ENCODE measurements at regions not wholly inside any gene's neighbourhood (a gene's known extent, or its start where the extent isn't known, plus 50 kb on each side); places are given as distances from the start of the nearest gene placed in this dataset.

DNA sequence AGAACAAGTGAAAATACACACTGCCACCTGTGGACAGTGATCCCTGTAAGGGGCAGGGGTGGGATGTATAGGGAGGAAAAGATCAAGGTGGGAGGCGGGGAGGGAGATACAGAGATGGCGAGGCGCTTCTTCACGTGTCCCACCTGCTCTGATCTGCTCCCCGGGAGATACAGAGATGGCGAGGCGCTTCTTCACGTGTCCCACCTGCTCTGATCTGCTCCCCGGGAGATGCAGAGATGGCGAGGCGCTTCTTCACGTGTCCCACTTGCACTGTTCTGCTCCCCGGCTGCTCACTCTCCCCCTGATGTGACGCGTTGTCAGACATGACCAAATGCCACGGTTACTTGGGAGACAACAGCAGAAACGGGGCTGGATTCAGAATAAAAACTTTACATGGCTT lies 308.3 kb upstream of the SHH start:
- ATAC-seq = no peak

GRCh38 chr7:156119771-156120170 lies 307.5 kb upstream of the SHH start:
- no peak for ATAC-seq

GRCh38 chr7:156118248-156118645 lies 306.0 kb upstream of the SHH start:
- no peak for ATAC-seq

GRCh38 chr7:156117542-156118247 lies 305.4 kb upstream of the SHH start:
- ATAC-seq = peak; percentile 62

- ATAC-seq = no peak
Observed at GRCh38 chr7:156116514-156117215, 304.4 kb upstream of the SHH start.

DNA sequence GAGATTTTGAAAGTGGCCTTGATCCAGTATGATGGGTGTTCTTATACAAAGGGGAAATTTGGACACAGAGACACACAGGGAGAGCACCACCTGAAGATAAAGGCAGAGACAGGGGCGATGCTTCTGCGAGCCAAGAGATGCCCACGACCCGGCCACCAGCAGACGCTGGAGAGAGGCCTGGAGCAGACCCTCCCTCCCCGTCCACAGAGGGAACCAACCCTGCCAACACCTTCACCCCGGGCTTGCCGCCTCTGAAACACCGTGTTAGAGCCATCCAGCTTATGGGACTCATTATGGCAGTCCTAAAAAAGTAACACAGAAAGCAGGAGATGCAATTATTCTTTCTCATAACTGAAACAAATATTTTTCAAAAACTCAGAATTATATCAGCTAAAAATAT lies 303.3 kb upstream of the SHH start:
- ATAC-seq = no peak

DNA sequence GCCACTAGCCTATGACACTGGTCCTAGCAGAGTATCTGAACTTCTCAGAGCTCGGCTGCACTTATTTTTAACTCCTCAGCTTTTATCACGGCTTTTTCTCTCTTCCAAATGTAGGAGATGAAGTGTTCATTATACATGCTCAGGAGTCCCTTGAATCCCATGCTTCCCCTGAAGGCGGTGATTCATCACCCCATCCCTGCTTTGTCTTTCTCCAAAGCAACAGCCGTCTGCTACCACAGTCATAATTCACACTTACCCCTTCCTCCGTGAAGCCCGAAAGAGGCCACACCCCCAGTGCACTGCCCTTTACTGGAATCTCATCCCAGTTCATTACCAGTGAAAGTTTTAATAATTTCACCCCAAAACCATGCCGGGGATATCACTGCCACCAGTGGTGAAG lies 301.5 kb upstream of the SHH start:
- ATAC-seq = no peak

DNA sequence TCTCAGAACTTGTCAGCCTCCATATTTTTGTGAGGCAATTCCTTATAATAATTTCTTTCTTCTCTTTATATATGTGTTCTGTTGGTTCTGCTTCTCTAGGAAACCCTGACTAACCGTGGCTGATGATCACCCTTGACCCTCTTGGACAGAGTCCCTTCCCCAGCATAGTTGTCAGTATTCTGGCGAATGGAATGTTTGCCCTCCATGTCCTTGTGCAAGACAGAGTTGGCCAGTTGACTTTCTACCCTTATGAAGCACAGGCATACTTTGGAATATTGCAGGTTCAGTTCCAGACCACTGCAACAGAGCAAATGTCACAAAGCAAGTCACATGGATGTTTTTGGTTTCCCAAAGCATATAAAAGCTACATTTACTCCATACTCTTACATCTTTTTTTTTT lies 297.7 kb upstream of the SHH start:
- ATAC-seq = no peak

- no peak for ATAC-seq
Observed at GRCh38 chr7:156109076-156109475, 296.8 kb upstream of the SHH start.

GRCh38 chr7:156107957-156108356 lies 295.7 kb upstream of the SHH start:
- ATAC-seq = no peak

DNA sequence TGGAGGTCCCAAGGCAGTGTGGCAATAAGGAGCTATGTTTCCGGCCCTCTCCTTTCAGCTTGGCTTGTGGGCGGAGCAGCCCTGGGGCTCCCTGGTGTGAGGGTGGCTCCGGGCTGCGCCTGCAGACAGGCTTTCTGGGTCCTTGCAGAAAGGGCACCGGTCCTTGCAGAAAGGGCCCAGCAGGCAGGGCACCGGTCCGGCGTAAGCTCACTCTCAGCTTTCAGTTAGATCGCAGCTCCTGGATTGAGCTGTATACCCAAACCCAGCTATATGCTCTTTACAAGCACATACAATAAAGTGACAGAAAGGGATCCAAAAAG lies 293.8 kb upstream of the SHH start:
- ATAC-seq = no peak

DNA sequence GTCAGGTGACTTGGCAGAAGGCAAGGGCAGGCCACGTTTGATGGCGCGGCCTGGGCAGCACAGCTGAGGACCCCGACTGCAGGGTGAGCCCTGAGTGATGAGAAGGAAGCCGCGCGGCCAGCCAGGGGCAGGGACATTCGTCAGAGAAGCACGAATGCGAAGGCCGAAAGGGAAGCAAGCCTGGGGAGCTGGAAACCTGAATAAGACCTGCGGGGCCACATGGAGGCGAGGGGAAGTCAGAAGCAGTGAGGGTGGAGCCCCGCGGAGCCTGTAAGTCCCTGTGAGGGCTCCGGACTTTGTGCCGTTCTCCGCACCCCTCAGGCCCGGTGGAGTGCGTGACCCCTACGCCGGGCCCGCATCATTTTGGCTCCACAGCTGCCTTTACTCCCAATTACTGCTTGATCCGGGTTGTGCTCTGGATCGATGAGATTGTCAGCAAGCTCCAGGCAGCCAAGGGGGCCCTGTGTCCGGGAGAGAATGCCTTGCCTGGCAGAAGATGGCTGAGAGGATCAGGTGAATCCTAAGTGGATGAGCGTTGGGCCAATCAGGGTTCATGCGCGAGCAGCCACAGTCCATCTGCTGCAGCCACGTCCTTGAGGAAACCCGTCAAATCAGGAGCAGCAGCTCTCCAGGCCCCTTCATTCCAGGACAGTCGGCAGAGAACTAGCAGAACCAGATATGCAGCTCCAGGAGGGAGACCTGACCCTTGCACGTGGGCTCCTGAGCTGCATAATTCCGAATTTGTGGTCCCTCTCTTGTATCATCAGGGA lies 293.3 kb upstream of the SHH start:
- no peak for ATAC-seq

DNA sequence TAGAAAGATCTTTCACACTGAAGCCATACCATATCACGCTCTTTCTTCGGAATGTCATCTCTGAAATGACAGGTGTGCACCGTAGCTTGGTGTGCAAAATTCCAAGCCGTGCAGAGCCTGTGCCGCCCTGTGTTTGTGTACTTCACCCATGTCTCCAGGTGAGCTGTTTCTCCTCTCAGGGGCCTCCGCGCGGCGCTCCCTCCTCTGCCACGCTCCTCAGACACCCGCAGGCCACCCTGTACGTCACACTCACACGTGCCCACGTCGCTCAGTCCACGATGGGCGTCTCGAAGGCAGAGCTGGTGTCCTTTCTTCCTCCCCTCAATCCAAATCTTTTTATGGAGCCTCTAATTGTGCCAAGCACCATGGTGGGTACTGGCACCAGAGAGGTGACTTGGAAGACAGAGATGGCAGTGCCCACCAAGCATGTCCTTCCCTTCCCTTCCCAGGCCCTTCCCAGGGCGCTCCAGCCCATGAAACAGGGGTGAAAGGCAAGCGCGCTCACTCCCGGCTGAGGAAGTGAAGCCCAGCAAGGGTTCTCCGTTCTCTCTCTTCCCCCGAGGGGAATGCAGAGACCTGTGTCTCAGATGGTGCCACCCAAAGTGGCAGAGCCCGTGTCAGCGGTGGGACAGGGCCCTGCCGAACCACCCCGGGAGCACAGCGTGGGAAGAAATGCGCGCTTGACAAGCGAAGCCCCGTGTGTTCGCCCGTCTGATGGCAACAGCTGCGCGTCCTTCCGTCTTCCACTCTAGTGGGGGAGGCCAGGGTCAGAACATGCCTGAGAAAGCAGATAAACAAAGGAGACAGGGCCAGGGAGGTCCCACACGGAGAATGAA lies 292.5 kb upstream of the SHH start:
- ATAC-seq = no peak

DNA sequence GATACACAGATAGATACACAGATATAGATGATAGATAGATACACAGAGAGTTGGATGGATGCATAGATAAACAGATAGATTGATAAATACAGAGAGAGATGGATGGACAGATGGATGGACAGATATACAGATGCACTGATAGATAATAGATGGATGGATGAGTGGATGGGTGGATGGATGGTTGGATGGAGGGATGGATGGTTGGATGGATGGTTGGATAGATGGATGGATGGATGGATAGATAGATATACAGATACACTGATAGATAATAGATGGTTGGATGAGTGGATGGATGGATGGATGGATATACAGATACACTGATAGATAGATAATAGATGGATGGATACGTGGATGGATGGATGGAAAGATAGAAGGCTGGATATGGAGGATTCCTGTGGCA lies 290.0 kb upstream of the SHH start:
- no peak for ATAC-seq

DNA sequence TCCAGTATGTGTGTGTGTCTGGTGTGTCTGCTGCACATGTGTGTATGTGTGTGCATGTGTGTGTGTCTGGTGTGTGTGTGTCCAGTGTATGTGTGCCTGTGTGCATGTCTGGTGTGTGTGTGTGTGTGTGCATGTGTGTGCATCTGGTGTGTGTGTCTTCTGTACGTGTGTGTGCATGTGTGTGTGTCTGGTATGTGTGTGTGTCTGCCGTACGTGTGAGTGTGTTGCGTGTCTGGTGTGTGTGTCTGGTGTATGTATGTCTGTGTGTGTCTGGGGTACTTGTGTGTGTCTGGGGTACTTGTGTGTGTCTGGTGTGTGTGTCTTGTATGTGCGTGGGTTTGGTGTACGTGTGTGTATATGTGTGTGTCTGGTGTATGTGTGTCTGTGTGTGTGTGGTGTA lies 289.1 kb upstream of the SHH start:
- no peak for ATAC-seq

- no peak for ATAC-seq
Observed at GRCh38 chr7:156100086-156100485, 287.8 kb upstream of the SHH start.

GRCh38 chr7:156099085-156099484 lies 286.8 kb upstream of the SHH start:
- ATAC-seq = no peak

GRCh38 chr7:156096771-156097538 lies 284.7 kb upstream of the SHH start:
- ATAC-seq = no peak

DNA sequence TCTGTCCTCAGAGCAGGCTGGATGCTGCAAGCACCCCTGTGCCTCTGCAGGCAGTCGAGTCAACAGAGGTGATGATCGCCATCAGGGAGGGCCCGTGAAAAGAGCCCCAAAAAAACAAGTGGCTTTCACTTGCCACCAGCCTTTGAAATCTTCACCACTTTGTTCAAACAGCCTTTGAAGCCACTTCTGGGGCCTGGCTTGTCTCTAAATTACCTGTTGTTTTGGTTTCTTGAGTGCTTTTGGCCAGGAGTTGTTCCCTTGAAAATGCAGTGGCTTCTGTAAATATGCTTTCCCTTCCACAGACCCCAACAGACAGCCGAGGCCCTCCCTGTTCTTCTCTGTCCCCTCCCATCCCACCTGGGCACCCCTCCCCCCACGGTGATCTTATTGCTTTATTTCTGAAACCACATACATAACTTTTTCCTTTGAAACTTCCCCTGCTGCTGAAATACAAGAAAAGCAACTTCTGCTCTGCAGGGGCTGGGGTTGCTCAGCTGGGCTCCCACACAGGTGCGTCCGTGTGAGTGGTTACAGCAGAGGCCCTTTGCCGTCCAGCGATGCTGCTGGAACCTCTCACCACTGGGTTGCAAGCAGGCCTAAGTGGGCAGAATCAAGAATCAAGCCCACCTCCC lies 283.8 kb upstream of the SHH start:
- no peak for ATAC-seq

DNA sequence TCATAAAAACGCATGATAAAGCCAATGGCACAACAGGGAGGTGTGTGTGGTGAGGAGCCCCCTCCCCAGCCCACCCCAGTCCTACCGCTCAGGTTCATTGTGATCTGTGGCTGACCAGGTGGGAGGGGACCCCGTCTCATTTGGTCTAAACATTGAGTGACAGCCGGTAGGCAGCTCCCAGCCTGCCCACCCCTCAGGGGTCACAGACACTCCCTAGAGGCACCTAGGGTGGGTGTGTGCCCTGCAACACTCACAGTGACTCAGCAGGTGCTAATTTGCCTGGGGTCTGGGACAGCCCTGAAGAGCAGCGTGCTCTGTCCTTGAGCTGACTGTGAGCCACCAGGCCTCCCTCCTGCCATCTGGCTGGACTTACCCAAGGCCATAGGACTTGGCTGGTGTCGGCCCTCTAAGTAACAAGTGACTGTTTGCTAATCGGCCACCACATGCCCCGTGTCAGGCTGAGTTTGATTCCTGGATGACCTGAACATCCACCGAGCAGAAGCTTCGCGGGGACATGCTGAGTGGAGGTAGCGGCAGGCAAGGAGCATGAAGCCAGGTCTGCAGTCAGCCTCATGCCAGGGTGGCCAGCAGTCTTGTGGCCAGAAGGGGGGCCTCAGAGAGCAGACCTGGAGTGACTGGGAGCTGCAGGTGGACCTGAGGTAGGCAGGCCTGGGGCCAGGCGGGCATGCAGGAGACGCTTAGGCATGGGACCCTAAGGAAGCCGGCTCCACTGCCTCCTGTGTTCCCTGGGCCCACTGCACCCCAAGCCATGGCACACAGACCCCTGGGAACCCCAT lies 282.3 kb upstream of the SHH start:
- no peak for ATAC-seq

DNA sequence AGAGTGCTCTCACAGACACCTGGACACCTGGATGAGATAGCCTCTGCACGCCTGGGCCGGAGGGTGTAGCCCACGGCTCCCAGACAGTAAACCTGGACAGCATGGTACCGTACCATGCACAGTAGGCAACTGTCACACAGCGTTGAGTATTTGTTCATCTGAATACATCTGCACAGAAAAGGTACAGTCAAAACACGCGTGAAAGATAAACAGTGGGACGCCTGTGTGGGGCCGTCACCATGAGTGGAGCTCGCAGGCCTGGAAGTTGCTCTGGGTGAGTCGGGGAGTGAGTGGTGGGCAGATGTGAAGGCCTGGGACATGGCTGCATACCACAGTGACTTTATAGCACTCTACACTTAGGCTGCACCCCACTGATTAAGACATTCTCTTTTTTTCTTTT lies 280.0 kb upstream of the SHH start:
- ATAC-seq = no peak

Measured in esophagus mucosa (tissue), 1 donor.